CD4-positive, alpha-beta T cell (primary cell): ENCODE measurements at regions not wholly inside any gene's neighbourhood (a gene's known extent, or its start where the extent isn't known, plus 50 kb on each side); places are given as distances from the start of the nearest gene placed in this dataset.

Experiments
- ATAC-seq: fragments of 200-7000 bp; cut with Tn5 transposase; one replicate; pipeline ENCODE4 v1.10.0; 2022; ENCODE audit warnings: mild to moderate bottlenecking; ENCODE audit not compliant: poor library complexity
- CTCF ChIA-PET: fragments of 350-600 bp; sonication (Branson Sonifier 250); formaldehyde crosslinking; loops from one replicate; lab custom pipeline; 2021; ENCODE audit warnings: antibody characterized with exemption, inconsistent platforms; lab: Charles Lee
- POLR2A ChIA-PET: fragments of 350-600 bp; sonication (Branson Sonifier 250); formaldehyde crosslinking; loops from one replicate; lab custom pipeline; 2021; ENCODE audit warnings: antibody characterized with exemption, inconsistent platforms; lab: Charles Lee
- DNase-seq, 14 experiments: peaks; one replicate each; pipeline ENCODE4 v3.0.0-alpha.2; 2013 to 2020; ENCODE audit warnings: mixed read lengths in 2 of 14
- H3K27ac ChIP-seq, 2 donors: one replicate each; pipeline versions ENCODE4 v1.5.1 to v1.7.0; 2013; ENCODE audit warnings: low read length in 2 of 2, low read depth in 1 of 2, mild to moderate bottlenecking in 1 of 2
- H3K27me3 ChIP-seq, 2 experiments: 1 replicate in 1 of 2; 2 replicates in 1 of 2; pipeline versions ENCODE4 v1.6.1 to v1.7.0; 2013; ENCODE audit warnings: low read length in 2 of 2, control low read depth in 1 of 2, mild to moderate bottlenecking in 1 of 2, moderate library complexity in 1 of 2; ENCODE audit not compliant: insufficient read depth in 2 of 2, control insufficient read depth in 1 of 2
- H3K36me3 ChIP-seq: one replicate; pipeline ENCODE4 v1.6.1; 2013; ENCODE audit warnings: low read length, control low read depth; ENCODE audit not compliant: insufficient read depth
- H3K4me1 ChIP-seq: one replicate; pipeline ENCODE4 v1.6.1; 2013; ENCODE audit warnings: low read length, control low read depth; ENCODE audit not compliant: insufficient read depth
- H3K4me3 ChIP-seq: one replicate; pipeline ENCODE4 v1.5.1; 2013; ENCODE audit warnings: mild to moderate bottlenecking, low read length, moderate library complexity
- H3K9me3 ChIP-seq, 2 experiments: 1 replicate in 1 of 2; 2 replicates in 1 of 2; pipeline versions ENCODE4 v1.6.1 to v1.7.0; 2013; ENCODE audit warnings: low read length in 2 of 2, mild to moderate bottlenecking in 2 of 2, control low read depth in 1 of 2, moderate library complexity in 1 of 2; ENCODE audit not compliant: control insufficient read depth in 1 of 2, insufficient read depth in 1 of 2
- H3K27ac Mint-ChIP-seq: one replicate; pipeline ENCODE4 v1.8.0; 2020; ENCODE audit warnings: mixed read lengths
- H3K27me3 Mint-ChIP-seq: one replicate; pipeline ENCODE4 v1.8.0; 2021; ENCODE audit warnings: mixed read lengths
- H3K36me3 Mint-ChIP-seq: one replicate; pipeline ENCODE4 v1.8.0; 2021; ENCODE audit warnings: low read depth, mixed read lengths
- H3K4me1 Mint-ChIP-seq: one replicate; pipeline ENCODE4 v1.8.0; 2021; ENCODE audit warnings: low read depth, mixed read lengths
- H3K4me3 Mint-ChIP-seq: one replicate; pipeline ENCODE4 v1.8.0; 2020; ENCODE audit warnings: mild to moderate bottlenecking, mixed read lengths
- H3K9me3 Mint-ChIP-seq: one replicate; pipeline ENCODE4 v1.8.0; 2020; ENCODE audit warnings: mixed read lengths
- intact Hi-C, 2 experiments: fragments of 100-400 bp; cut with DNase I in 1 of 2; cut with micrococcal nuclease in 1 of 2; formaldehyde crosslinking; loops; one replicate each; pipeline versions ENCODE4 v1.15.1 to v1.9.0; 2023 to 2025; cut with DNase I, micrococcal nuclease
- TF ChIP-seq, protein P1 (sequence below): fragments of 200-600 bp; IDR thresholded peaks from one replicate; pipeline ENCODE4 v1.8.0; 2022; ENCODE audit warnings: antibody characterized with exemption, mild to moderate bottlenecking

DNA sequence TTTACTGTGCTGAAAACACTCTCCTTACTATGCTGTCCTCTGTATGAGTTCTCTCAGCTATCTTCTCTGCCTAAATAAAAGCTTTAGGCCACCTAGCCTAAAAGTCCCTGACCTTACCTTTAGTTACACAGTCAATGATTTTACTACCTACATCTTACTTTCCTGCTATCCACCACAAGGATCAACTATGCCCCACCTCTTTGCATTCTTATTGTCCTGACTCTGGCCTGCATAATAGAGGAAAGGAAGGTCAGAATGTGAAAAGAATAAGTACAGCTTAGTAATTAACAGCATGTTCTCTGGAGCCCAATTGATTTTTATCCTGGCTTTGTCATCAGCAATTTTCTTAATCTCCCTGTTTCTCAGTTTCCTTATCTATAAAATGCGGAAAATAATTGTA lies 1257.8 kb downstream of the RPA4 start:
- ChIA-PET POLR2A (no interaction called here), CTCF (no interaction called here)
- DNase-seq, result no peak
- H3K9me3 ChIP-seq, result no peaks in the 10 kb centered on the region
- H3K4me3 ChIP-seq, result no peak overlapping the region
- no peaks in the 10 kb centered on the region for H3K27me3 ChIP-seq
- no peaks in the 10 kb centered on the region for H3K36me3 Mint-ChIP-seq
- H3K9me3 Mint-ChIP-seq, result peaks cover 4% of the 10 kb centered on the region
- H3K36me3 ChIP-seq, result no peaks in the 10 kb centered on the region
- H3K27ac Mint-ChIP-seq, result no peak overlapping the region
- H3K4me1 ChIP-seq, result no peaks in the 10 kb centered on the region
- intact Hi-C loops, result no loop called here
- no peaks in the 10 kb centered on the region for H3K4me1 Mint-ChIP-seq
- TF ChIP-seq, protein P1, sequence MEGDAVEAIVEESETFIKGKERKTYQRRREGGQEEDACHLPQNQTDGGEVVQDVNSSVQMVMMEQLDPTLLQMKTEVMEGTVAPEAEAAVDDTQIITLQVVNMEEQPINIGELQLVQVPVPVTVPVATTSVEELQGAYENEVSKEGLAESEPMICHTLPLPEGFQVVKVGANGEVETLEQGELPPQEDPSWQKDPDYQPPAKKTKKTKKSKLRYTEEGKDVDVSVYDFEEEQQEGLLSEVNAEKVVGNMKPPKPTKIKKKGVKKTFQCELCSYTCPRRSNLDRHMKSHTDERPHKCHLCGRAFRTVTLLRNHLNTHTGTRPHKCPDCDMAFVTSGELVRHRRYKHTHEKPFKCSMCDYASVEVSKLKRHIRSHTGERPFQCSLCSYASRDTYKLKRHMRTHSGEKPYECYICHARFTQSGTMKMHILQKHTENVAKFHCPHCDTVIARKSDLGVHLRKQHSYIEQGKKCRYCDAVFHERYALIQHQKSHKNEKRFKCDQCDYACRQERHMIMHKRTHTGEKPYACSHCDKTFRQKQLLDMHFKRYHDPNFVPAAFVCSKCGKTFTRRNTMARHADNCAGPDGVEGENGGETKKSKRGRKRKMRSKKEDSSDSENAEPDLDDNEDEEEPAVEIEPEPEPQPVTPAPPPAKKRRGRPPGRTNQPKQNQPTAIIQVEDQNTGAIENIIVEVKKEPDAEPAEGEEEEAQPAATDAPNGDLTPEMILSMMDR, result no peak
- no peaks in the 10 kb centered on the region for H3K27me3 Mint-ChIP-seq
- no peak for ATAC-seq
- no peak overlapping the region for H3K4me3 Mint-ChIP-seq
- no peak overlapping the region for H3K27ac ChIP-seq

DNA sequence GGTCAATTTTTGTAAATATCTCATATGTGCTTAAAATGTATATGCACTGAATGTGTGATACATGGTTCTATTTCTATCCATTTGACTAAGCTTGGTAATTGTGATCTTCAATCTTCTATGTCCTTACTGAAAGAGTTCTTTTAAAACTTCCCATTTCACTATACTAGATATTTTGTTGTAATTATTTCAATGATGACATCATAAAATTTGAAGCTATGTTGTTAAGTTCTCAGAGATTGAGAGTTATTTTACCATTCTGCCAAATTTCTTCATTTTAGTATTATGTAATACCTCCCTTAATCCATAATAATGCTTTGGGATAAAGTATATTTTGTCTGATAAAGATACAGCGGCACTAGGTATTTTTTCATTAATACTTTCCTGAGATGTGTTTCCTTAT lies 1307.3 kb downstream of the RPA4 start:
- intact Hi-C loops, result no loop called here
- H3K36me3 Mint-ChIP-seq, result no peaks in the 10 kb centered on the region
- no peak overlapping the region for H3K27ac Mint-ChIP-seq
- TF ChIP-seq, protein P1, result no peak
- no peak for DNase-seq
- Histone ChIP-seq H3K9me3 (no peaks in the 10 kb centered on the region), H3K27me3 (no peaks in the 10 kb centered on the region), H3K4me1 (no peaks in the 10 kb centered on the region), H3K36me3 (no peaks in the 10 kb centered on the region), H3K4me3 (no peak overlapping the region), H3K27ac (no peak overlapping the region)
- ChIA-PET POLR2A (no interaction called here), CTCF (no interaction called here)
- no peak for ATAC-seq
- no peak overlapping the region for H3K4me3 Mint-ChIP-seq
- no peaks in the 10 kb centered on the region for H3K4me1 Mint-ChIP-seq
- H3K9me3 Mint-ChIP-seq, result no peaks in the 10 kb centered on the region
- H3K27me3 Mint-ChIP-seq, result no peaks in the 10 kb centered on the region

DNA sequence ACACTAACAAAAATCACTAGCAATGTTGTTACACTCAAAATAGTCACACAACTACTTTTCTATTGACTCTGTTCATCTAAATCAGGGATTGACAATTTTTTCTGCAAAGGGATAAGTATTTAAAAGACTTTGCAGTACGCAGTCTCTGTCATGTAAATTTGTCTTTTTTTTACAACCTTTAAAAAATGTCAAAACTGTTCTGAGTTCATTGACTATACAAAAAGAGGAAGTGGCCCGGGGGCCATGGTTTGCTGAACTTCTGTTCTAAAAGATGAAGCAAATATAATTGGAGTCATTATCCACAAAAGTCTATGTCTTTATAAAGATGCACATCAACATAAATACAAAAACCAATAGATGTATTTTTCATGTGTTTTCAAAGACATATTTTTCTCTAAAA lies 1310.3 kb downstream of the RPA4 start:
- ATAC-seq, result no peak

More for the DNA sequence above, 1310.3 kb downstream of the RPA4 start:
- Histone ChIP-seq H3K9me3 (no peaks in the 10 kb centered on the region), H3K27ac (no peak overlapping the region), H3K27me3 (no peaks in the 10 kb centered on the region), H3K4me1 (no peaks in the 10 kb centered on the region), H3K4me3 (no peak overlapping the region), H3K36me3 (no peaks in the 10 kb centered on the region)
- CTCF ChIA-PET, result no interaction called here
- Mint-ChIP-seq H3K4me1 (no peaks in the 10 kb centered on the region), H3K27me3 (no peaks in the 10 kb centered on the region), H3K36me3 (no peaks in the 10 kb centered on the region), H3K27ac (no peak overlapping the region), H3K4me3 (no peak overlapping the region), H3K9me3 (peaks cover 2% of the 10 kb centered on the region)
- POLR2A ChIA-PET, result no interaction called here
- no peak for DNase-seq
- TF ChIP-seq, protein P1, result no peak
- intact Hi-C loops, result no loop called here
